RWPE1 (cell line): ENCODE measurements at regions not wholly inside any gene's neighbourhood (a gene's known extent, or its start where the extent isn't known, plus 50 kb on each side); places are given as distances from the start of the nearest gene placed in this dataset.

ENCODE experiments used
- CTCF ChIA-PET: fragments of 350-600 bp; sonication (Branson Sonifier 250); formaldehyde crosslinking; extraction: SDS; loops from one replicate; lab custom pipeline; 2021; lab: Yijun Ruan, JAX
- POLR2A ChIA-PET: fragments of 400-600 bp; formaldehyde crosslinking; extraction: SDS; loops from one replicate; lab custom pipeline; 2020; ENCODE audit warnings: antibody characterized with exemption; ENCODE audit not compliant: low non-redundant PET; lab: Yijun Ruan, JAX
- DNase-seq: peaks from one replicate; pipeline ENCODE4 v3.0.0; 2012; ENCODE audit warnings: low spot score
- H3K27ac ChIP-seq: fragments of 450-650 bp; 2 replicates; pipeline ENCODE4 v1.5.1; 2017
- CTCF ChIP-seq: fragments of 450-650 bp; conservative IDR thresholded peaks from 2 replicates; pipeline ENCODE4 v1.5.1; 2017; ENCODE audit warnings: low read depth, mild to moderate bottlenecking

- POLR2A ChIA-PET, result no interaction called here
- no peak for TF ChIP-seq CTCF
- CTCF ChIA-PET, result no interaction called here
- DNase-seq, result no peak
- no peak overlapping the region for H3K27ac ChIP-seq
Measured at GRCh38 chr10:130459011-130459410, 322.8 kb downstream of the GLRX3 start.

- H3K27ac ChIP-seq, result no peak overlapping the region
- DNase-seq, result no peak
- no peak for TF ChIP-seq CTCF
- POLR2A ChIA-PET, result no interaction called here
- CTCF ChIA-PET, result no interaction called here
Measured at GRCh38 chr10:130459851-130460490, 323.8 kb downstream of the GLRX3 start.

- no peak for TF ChIP-seq CTCF
- POLR2A ChIA-PET, result no interaction called here
- H3K27ac ChIP-seq, result no peak overlapping the region
- CTCF ChIA-PET, result no interaction called here
- no peak for DNase-seq
Measured at GRCh38 chr10:130461631-130462030, 325.4 kb downstream of the GLRX3 start.

- CTCF ChIA-PET, result no interaction called here
- H3K27ac ChIP-seq, result peak overlapping the region; percentile 30
Measured at GRCh38 chr10:130463104-130463875, 327.1 kb downstream of the GLRX3 start.

GRCh38 chr10:130463876-130464364 lies 327.7 kb downstream of the GLRX3 start:
- CTCF ChIA-PET, result no interaction called here
- TF ChIP-seq CTCF, result no peak
- POLR2A ChIA-PET, result interaction anchor here (0.6 kb wide), 1 partner anchor 7 kb away, joined by 3 read pairs; no protein-coding TSS in a partner anchor
- peak overlapping the region; percentile 30 for H3K27ac ChIP-seq
- DNase-seq, result no peak

More at GRCh38 chr10:130463104-130463875, 327.1 kb downstream of the GLRX3 start:
- POLR2A ChIA-PET, result no interaction called here
- TF ChIP-seq CTCF, result no peak
- no peak for DNase-seq

GRCh38 chr10:130464426-130464825 lies 328.2 kb downstream of the GLRX3 start:
- ChIA-PET POLR2A (interaction anchor here (0.6 kb wide), 1 partner anchor 8 kb away, joined by 3 read pairs; no protein-coding TSS in a partner anchor), CTCF (no interaction called here)
- no peak for DNase-seq
- H3K27ac ChIP-seq, result peak overlapping the region; percentile 30
- TF ChIP-seq CTCF, result no peak
